HTR-8/SVneo (cell line): ENCODE measurements at regions not wholly inside any gene's neighbourhood (a gene's known extent, or its start where the extent isn't known, plus 50 kb on each side); places are given as distances from the start of the nearest gene placed in this dataset.

Experiments
- DNase-seq: peaks from one replicate; pipeline ENCODE4 v3.0.0; 2011; ENCODE audit warnings: low spot score, mixed read lengths; ENCODE audit not compliant: insufficient read length
- FAIRE-seq: peaks from 2 replicates; lab custom pipeline; 2011; peaks lifted over from hg19 to GRCh38; lab: Jason Lieb, UNC

GRCh38 chr2:5751873-5752482 is 59.8 kb downstream of the SOX11 start:
- DNase-seq (no peak), FAIRE-seq (no peak)

GRCh38 chr2:5756272-5756671 is 64.1 kb downstream of the SOX11 start:
- no peak for FAIRE-seq
- no peak for DNase-seq

- DNase-seq, result no peak
- no peak for FAIRE-seq
Measured at GRCh38 chr2:5758346-5758745, 66.2 kb downstream of the SOX11 start.

GRCh38 chr2:5759949-5760348 is 67.8 kb downstream of the SOX11 start:
- no peak for DNase-seq

GRCh38 chr2:5763531-5763930 is 71.3 kb downstream of the SOX11 start:
- DNase-seq (no peak), FAIRE-seq (no peak)

More at GRCh38 chr2:5759949-5760348, 67.8 kb downstream of the SOX11 start:
- FAIRE-seq, result no peak

- no peak for FAIRE-seq
- no peak for DNase-seq
Measured at GRCh38 chr2:5764041-5764440, 71.9 kb downstream of the SOX11 start.

GRCh38 chr2:5766056-5766455 is 73.9 kb downstream of the SOX11 start:
- DNase-seq (no peak), FAIRE-seq (no peak)

GRCh38 chr2:5766561-5766960 is 74.4 kb downstream of the SOX11 start:
- no peak for DNase-seq
- FAIRE-seq, result no peak

- FAIRE-seq (no peak), DNase-seq (no peak)
Measured at GRCh38 chr2:5777131-5777535, 84.9 kb downstream of the SOX11 start.

GRCh38 chr2:5781679-5782078 is 89.5 kb downstream of the SOX11 start:
- no peak for DNase-seq
- FAIRE-seq, result no peak

- FAIRE-seq, result no peak
- DNase-seq, result no peak
Measured at GRCh38 chr2:5782103-5782502, 89.9 kb downstream of the SOX11 start.

- FAIRE-seq, result no peak
- no peak for DNase-seq
Measured at GRCh38 chr2:5788447-5788846, 96.3 kb downstream of the SOX11 start.

- DNase-seq (no peak), FAIRE-seq (no peak)
Measured at GRCh38 chr2:5791371-5791770, 99.2 kb downstream of the SOX11 start.

- FAIRE-seq, result no peak
- no peak for DNase-seq
Measured at GRCh38 chr2:5794012-5794411, 101.8 kb downstream of the SOX11 start.

GRCh38 chr2:5798084-5798483 is 105.9 kb downstream of the SOX11 start:
- DNase-seq, result no peak

GRCh38 chr2:5799348-5799747 is 107.2 kb downstream of the SOX11 start:
- FAIRE-seq (no peak), DNase-seq (no peak)

More at GRCh38 chr2:5798084-5798483, 105.9 kb downstream of the SOX11 start:
- FAIRE-seq, result no peak

- DNase-seq (no peak), FAIRE-seq (no peak)
Measured at GRCh38 chr2:5803547-5803946, 111.4 kb downstream of the SOX11 start.

- no peak for FAIRE-seq
- no peak for DNase-seq
Measured at GRCh38 chr2:5818961-5819600, 126.9 kb downstream of the SOX11 start.

- DNase-seq, result no peak
- FAIRE-seq, result no peak
Measured at GRCh38 chr2:5824126-5824525, 131.9 kb downstream of the SOX11 start.

GRCh38 chr2:5825686-5826085 is 133.5 kb downstream of the SOX11 start:
- FAIRE-seq, result no peak
- DNase-seq, result no peak

- no peak for DNase-seq
- no peak for FAIRE-seq
Measured at GRCh38 chr2:5826979-5827655, 134.9 kb downstream of the SOX11 start.

GRCh38 chr2:5834501-5834900 is 142.3 kb downstream of the SOX11 start:
- DNase-seq (no peak), FAIRE-seq (no peak)
